ENCODE measurements at regions not wholly inside any gene's neighbourhood (a gene's known extent, or its start where the extent isn't known, plus 50 kb on each side); places are given as distances from the start of the nearest gene placed in this dataset.
A peak's percentile ranks its signal among the peaks of the same experiment; 100 is the strongest.

DNA sequence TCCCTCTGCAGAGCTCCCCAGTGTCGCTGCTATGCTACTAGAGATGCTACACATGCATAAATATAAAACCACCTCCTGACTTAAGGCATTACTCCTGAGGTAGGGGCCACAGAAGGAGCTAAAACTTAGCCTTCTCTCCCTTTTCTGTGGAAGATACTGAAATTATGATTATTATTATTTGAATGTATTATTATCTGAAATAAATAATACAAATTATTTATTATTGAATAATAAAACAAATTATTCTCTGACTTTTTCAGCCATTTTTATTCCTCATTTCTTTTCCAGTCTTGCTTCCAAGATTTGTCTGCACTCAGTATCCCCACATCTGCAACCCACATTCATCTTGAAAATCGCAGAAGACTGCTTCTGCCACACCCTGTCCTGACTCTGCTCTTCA, 414.9 kb upstream of the ACO1 start:
- no peak for ATAC-seq
- H3K27ac Mint-ChIP-seq: no peak overlapping the region

DNA sequence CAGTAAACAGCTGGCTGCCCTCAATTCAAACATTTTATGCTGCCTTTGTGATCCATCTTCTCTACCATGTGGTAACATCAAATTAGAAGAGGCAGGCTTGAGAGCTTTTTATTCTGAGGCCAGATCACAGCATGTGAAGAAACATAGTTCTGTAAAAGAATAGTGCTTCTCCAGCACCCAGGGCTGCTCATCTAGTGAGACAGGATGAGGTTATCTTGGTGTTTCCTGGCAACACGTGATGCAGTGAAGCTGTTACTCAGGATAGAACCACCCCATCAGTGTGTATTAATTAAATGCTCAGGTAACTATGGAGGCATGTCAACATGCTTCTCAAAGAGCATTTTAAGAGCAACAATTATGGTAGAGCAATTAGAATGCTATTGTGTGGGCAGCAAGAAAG, 400.5 kb upstream of the ACO1 start:
- DNase-seq (ENCODE audit: low spot score) (no peak), ATAC-seq (no peak)
- Mint-ChIP-seq H3K36me3 (peaks cover 9% of the 10 kb centered on the region), H3K27me3 (no peaks in the 10 kb centered on the region), H3K4me3 (no peak overlapping the region), H3K27ac (no peak overlapping the region), H3K4me1 (ENCODE audit: low read depth in 2 of 2) (no peaks in the 10 kb centered on the region), H3K9me3 (peaks cover 23% of the 10 kb centered on the region)

More for the DNA sequence above, 414.9 kb upstream of the ACO1 start:
- Mint-ChIP-seq H3K36me3 (no peaks in the 10 kb centered on the region), H3K9me3 (peaks cover 19% of the 10 kb centered on the region), H3K27me3 (no peaks in the 10 kb centered on the region), H3K4me3 (no peak overlapping the region), H3K4me1 (ENCODE audit: low read depth in 2 of 2) (no peaks in the 10 kb centered on the region)
- no peak for DNase-seq (ENCODE audit: low spot score)

DNA sequence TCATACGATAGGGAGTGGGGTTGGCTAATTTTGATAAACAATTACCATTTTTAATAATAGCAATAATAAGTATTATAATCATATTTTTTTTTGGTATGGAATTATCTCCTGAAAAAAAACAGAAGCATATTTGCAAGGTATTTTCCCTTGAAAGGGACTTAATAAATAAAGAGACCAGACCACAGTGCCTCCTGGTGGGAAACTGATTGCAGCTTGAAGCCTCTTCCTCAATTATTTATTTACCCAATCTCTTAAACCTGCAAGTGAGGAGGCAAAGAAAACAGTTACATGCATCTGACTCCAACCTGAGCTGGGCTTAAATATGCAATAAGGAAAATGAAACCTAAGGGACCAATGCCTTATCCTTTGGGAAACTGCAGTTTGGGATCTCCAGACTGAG, 388.1 kb upstream of the ACO1 start:
- H3K4me1 Mint-ChIP-seq (ENCODE audit: low read depth in 2 of 2): no peaks in the 10 kb centered on the region
- ATAC-seq: no peak

DNA sequence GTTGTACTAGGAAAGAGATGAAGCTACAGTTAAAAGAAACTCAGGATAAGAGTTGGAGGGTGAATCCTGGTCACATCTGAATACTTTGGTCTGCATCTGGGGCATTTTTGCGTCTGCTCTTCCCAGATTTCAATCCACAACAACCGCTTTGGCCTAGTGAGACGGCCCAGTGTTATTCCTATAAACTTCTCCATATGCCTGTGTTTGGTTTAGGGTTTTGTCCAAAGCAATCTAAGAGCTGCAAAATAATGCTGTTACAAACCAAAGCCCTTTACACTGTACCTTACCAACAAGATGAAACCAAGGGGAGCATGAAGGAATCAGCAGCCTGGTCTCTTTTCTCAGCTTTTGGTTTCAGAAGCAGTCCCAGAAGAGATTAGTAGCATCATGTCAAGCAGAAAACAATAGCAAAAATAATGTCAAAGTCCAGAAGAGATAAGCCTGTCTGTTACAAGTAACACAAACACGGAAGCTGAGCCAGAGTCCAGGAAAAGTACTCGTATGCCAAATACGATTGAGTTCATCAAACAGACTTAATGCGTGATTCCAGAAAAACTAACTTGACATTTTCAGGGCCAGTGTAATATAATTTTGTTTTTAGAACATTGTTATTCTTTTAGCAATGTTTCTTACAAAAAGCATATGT, 379.9 kb upstream of the ACO1 start:
- Mint-ChIP-seq H3K36me3 (no peaks in the 10 kb centered on the region), H3K4me3 (no peak overlapping the region), H3K4me1 (ENCODE audit: low read depth in 2 of 2) (no peaks in the 10 kb centered on the region), H3K27ac (no peak overlapping the region), H3K9me3 (peaks cover 14% of the 10 kb centered on the region), H3K27me3 (no peaks in the 10 kb centered on the region)
- no peak for ATAC-seq
- DNase-seq (ENCODE audit: low spot score): no peak

More for the DNA sequence above, 388.1 kb upstream of the ACO1 start:
- Mint-ChIP-seq H3K9me3 (peaks cover 28% of the 10 kb centered on the region), H3K36me3 (no peaks in the 10 kb centered on the region), H3K4me3 (no peak overlapping the region), H3K27me3 (no peaks in the 10 kb centered on the region), H3K27ac (no peak overlapping the region)
- no peak for DNase-seq (ENCODE audit: low spot score)

DNA sequence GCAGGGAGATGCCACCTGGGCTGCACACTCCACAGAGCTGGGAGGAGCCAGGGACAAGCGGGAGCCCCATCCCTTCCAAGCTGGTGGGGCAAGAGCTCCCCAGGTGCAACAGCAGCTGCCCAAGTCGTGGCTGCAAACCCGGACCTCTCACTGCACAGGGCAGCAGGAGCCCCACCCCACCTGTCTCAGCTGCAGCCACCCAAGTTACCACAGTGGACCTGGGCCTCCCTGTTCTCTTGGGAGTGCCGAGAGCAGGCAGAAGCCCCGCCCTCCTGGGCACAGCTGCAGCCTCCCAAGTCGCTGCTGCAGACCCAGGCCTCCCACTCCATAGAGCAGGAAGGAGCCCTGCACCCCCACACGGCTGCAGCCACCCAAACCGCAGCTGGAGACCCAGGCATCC, 374.1 kb upstream of the ACO1 start:
- no peaks in the 10 kb centered on the region for H3K4me1 Mint-ChIP-seq (ENCODE audit: low read depth in 2 of 2)
- ATAC-seq (peak; percentile 6 to 33), DNase-seq (ENCODE audit: low spot score) (no peak)
- no peak overlapping the region for H3K27ac Mint-ChIP-seq
- H3K9me3 Mint-ChIP-seq: peaks cover 9% of the 10 kb centered on the region
- no peaks in the 10 kb centered on the region for H3K36me3 Mint-ChIP-seq
- H3K27me3 Mint-ChIP-seq: no peaks in the 10 kb centered on the region
- no peak overlapping the region for H3K4me3 Mint-ChIP-seq

DNA sequence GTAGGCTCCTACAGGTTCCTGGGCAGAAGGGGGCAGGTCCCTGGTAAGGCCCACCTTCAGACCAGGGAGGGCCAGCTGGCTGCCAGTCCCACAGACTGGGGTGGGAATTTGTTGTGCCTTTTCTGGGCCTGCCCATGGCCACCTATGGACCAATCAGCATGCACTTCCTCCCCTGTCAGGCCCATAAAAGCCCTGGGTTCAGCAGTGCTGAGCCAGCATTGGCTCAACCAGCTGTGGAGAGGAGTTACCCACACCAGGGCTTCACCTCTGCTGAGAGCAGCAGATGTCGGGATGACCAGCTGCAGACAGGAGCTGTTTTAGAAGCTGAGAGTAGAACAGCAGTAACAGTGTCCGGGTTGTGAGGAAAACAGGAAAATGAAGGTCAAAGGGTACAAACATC, 373.4 kb upstream of the ACO1 start:
- H3K9me3 Mint-ChIP-seq: peaks cover 13% of the 10 kb centered on the region
- DNase-seq (ENCODE audit: low spot score): no peak
- no peaks in the 10 kb centered on the region for H3K4me1 Mint-ChIP-seq (ENCODE audit: low read depth in 2 of 2)
- no peak for ATAC-seq
- no peaks in the 10 kb centered on the region for H3K27me3 Mint-ChIP-seq
- H3K4me3 Mint-ChIP-seq: no peak overlapping the region
- no peak overlapping the region for H3K27ac Mint-ChIP-seq
- no peaks in the 10 kb centered on the region for H3K36me3 Mint-ChIP-seq

DNA sequence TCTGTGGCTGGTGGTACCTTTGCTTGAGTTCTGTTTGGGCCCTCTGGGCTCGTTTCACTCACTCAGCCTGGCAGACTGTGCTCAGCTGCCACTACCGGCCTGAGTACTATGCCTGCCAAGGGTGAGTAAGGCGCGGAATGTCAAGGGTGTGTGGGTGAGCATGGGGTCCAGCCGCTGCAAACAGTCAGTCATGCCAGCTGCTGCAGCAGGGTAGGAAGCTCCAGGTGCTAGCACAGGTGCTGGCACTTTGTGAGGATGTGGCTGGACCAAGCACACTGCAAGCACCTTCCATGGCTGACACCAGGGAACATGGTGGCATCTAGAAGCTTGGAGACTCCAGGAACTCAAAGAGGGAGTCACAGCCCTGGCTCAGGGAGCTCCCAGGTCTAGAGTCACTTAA, 368.6 kb upstream of the ACO1 start:
- H3K27ac Mint-ChIP-seq: no peak overlapping the region

DNA sequence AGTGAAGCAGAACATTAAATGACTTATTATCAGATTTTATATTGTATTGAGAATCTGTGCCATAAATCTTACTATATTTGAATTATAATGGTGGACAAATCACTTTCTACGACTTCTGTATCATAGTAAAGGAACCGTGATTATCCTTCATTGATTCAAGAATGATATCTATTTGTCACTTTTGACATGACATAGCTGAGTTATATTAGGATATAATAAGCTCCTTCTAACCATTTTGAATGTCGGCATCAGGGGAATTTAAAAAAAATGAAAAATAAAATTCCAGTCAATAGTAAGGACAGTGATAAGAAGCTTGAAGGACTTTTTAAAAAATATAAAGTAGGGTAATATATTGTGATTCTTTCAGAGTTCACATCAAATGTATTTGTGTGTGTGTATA, 338.9 kb upstream of the ACO1 start:
- no peak for ATAC-seq
- H3K4me3 Mint-ChIP-seq: no peak overlapping the region

More for the DNA sequence above, 368.6 kb upstream of the ACO1 start:
- no peak for ATAC-seq
- H3K4me3 Mint-ChIP-seq: no peak overlapping the region
- no peaks in the 10 kb centered on the region for H3K4me1 Mint-ChIP-seq (ENCODE audit: low read depth in 2 of 2)
- no peak for DNase-seq (ENCODE audit: low spot score)
- peaks cover 5% of the 10 kb centered on the region for H3K36me3 Mint-ChIP-seq
- H3K27me3 Mint-ChIP-seq: no peaks in the 10 kb centered on the region
- peaks cover 11% of the 10 kb centered on the region for H3K9me3 Mint-ChIP-seq

DNA sequence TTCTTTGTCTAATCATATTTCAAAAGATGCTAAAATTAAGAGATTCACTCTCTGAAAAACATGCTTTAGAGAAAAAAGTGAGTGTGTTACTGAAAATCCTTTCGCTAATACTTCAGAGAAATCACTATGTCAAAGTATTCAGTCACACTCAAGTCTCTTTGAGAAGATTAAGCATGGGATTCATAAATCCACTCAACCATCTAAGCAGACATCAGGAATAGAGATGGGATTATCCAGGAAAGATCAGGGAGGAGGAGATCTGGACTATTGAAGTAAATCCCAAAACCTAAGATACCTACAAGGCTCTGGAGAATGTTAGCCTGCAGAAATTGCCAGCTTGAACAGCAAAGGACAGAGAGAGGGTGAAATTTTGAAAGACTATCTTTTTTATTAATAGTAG, 317.2 kb upstream of the ACO1 start:
- Mint-ChIP-seq H3K27me3 (no peaks in the 10 kb centered on the region), H3K4me1 (ENCODE audit: low read depth in 2 of 2) (no peaks in the 10 kb centered on the region), H3K36me3 (no peaks in the 10 kb centered on the region), H3K27ac (no peak overlapping the region), H3K4me3 (no peak overlapping the region), H3K9me3 (peaks cover 13% of the 10 kb centered on the region)
- ATAC-seq (no peak), DNase-seq (ENCODE audit: low spot score) (no peak)

More for the DNA sequence above, 338.9 kb upstream of the ACO1 start:
- H3K9me3 Mint-ChIP-seq: peaks cover 15% of the 10 kb centered on the region
- no peak overlapping the region for H3K27ac Mint-ChIP-seq
- H3K4me1 Mint-ChIP-seq (ENCODE audit: low read depth in 2 of 2): no peaks in the 10 kb centered on the region
- DNase-seq (ENCODE audit: low spot score): no peak
- H3K36me3 Mint-ChIP-seq: no peaks in the 10 kb centered on the region
- H3K27me3 Mint-ChIP-seq: no peaks in the 10 kb centered on the region

DNA sequence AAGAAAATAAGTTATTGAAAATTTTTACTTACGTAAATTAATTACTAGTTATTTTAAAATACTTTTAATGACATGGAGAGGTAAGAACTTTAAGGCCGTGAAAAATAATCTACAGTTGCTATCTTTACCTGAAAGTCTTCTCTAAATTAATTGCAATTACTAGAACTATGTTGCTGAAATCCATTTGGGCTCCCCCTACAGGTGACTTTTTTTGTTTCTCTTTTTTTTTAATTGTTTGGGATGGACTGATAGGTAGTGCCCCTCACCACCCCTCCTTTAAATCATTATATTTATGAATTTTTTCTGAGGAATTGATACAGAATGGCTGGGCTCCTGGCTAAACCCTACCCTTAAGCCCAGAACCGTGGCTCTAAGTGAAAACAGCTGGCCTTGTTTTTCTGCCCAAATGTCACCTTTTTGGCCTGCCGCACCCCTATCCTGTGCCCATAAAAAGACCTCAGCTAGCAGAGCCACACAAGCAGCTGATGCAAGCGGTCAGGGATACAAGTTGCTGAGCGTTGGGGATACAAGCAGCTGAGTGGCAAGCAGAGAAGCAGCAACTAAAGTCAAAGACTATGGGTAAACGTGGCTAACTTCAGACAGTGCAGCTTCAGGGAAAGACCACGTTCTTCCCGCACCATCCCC, 315.2 kb upstream of the ACO1 start:
- DNase-seq (ENCODE audit: low spot score) (no peak), ATAC-seq (no peak)
- no peak overlapping the region for H3K27ac Mint-ChIP-seq
- H3K36me3 Mint-ChIP-seq: no peaks in the 10 kb centered on the region
- no peaks in the 10 kb centered on the region for H3K4me1 Mint-ChIP-seq (ENCODE audit: low read depth in 2 of 2)
- H3K4me3 Mint-ChIP-seq: no peak overlapping the region
- no peaks in the 10 kb centered on the region for H3K27me3 Mint-ChIP-seq
- H3K9me3 Mint-ChIP-seq: peaks cover 6% of the 10 kb centered on the region

DNA sequence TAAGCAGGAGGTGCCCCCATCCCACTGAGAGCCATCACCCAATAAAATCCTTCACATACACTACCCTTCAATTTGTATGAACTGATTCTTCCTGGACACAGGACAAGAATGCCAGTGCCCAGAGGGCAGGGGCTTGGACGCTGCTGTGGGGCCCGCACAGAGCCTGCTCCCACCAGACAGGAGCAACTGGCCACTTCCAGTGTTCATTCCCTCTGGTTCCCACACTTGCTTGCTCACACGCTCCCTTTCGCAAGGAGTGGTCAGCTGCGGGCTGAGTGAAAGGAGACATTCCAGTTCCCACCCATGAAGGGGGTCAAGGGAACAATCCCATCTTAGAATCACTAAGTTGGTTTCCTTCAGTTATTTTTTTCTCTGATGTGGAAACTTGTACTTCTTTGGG, 314.5 kb upstream of the ACO1 start:
- Mint-ChIP-seq H3K27me3 (no peaks in the 10 kb centered on the region), H3K4me3 (no peak overlapping the region), H3K27ac (no peak overlapping the region), H3K36me3 (no peaks in the 10 kb centered on the region), H3K9me3 (peaks cover 9% of the 10 kb centered on the region), H3K4me1 (ENCODE audit: low read depth in 2 of 2) (no peaks in the 10 kb centered on the region)
- ATAC-seq: no peak
- no peak for DNase-seq (ENCODE audit: low spot score)

DNA sequence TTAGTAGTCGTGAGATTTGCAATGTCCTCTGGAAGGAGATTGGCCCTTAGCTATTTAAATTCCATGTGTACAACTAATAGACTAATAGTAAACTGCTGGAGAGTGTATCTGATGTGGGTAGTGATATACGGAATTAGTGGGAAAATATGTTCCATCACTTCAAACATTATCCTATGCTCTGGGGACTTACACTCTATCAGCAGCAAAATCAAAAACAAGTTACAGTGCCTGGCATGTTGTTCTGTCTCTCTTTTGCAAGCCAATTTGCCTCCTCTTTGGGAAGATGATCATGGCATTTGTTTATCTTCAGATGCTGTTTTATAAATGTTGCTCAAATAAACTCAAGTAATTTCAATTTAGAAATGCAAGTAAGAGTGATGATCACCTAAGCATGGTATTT, 311.9 kb upstream of the ACO1 start:
- peaks cover 6% of the 10 kb centered on the region for H3K9me3 Mint-ChIP-seq
- no peak overlapping the region for H3K4me3 Mint-ChIP-seq
- ATAC-seq: no peak
- H3K36me3 Mint-ChIP-seq: no peaks in the 10 kb centered on the region
- no peak for DNase-seq (ENCODE audit: low spot score)
- H3K4me1 Mint-ChIP-seq (ENCODE audit: low read depth in 2 of 2): no peaks in the 10 kb centered on the region
- H3K27me3 Mint-ChIP-seq: no peaks in the 10 kb centered on the region
- no peak overlapping the region for H3K27ac Mint-ChIP-seq

DNA sequence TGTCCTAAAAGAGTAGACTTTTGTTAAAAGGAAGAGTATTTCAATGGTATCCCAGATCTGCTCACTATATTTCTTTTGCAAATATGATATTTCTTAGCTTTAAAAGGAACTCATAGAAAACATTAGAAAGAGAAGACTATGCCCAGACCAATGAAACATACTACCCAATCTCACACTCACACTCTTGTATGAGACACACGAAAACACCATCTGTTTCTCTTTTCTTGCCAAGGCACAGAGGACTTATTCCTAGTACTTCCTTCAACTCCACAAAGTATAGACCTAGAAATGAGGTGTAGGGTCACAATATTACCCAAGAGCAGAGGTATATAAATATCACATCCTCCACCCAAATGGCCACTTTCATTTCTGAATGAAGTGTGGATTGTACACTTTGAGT, 292.4 kb upstream of the ACO1 start:
- Mint-ChIP-seq H3K4me1 (ENCODE audit: low read depth in 2 of 2) (no peaks in the 10 kb centered on the region), H3K36me3 (peaks cover 4% of the 10 kb centered on the region), H3K9me3 (peaks cover 11% of the 10 kb centered on the region), H3K4me3 (no peak overlapping the region), H3K27ac (no peak overlapping the region), H3K27me3 (no peaks in the 10 kb centered on the region)
- no peak for ATAC-seq
- DNase-seq (ENCODE audit: low spot score): no peak

DNA sequence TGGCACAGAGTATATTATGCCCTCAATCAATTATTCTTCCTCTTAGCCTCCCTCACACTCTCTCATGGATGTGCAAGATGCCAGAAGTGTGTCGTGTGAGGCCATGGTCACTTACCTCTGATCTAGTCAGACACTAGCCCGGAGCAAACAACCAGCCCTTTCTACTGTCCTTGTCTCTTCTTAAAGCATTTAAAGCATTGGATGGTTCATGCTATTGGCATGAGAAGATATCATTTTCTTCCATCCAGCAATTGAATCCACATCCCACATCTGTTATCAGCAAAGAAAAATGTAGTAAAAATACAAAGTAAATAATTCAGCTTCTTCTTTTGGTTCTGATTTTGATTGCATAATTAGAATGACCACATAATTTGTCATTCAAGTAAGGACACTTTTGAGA, 267.2 kb upstream of the ACO1 start:
- no peak overlapping the region for H3K27ac Mint-ChIP-seq
- no peaks in the 10 kb centered on the region for H3K36me3 Mint-ChIP-seq
- no peak overlapping the region for H3K4me3 Mint-ChIP-seq
- DNase-seq (ENCODE audit: low spot score) (no peak), ATAC-seq (no peak)
- no peaks in the 10 kb centered on the region for H3K9me3 Mint-ChIP-seq
- no peaks in the 10 kb centered on the region for H3K27me3 Mint-ChIP-seq
- no peaks in the 10 kb centered on the region for H3K4me1 Mint-ChIP-seq (ENCODE audit: low read depth in 2 of 2)

DNA sequence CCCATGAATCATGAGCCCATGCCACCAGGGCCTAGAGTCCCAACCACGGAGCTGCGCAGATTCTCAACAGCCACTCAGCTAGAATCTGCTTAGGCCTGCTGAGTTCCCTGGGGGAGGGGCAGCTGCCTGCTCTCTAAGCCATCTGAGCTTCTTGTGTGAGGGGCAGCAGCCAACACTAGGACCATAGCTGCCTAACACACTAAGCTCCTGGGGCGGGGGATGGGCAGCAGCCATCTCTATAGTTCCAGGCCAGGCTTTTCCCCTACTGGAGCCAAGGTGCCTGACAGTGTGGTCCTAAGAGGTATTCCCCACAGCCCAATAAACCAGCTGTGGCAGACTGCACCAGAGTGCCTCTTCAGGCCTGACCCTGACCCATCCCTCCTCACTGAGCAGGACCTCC, 255.9 kb upstream of the ACO1 start:
- Mint-ChIP-seq H3K27me3 (no peaks in the 10 kb centered on the region), H3K9me3 (peaks cover 7% of the 10 kb centered on the region), H3K27ac (no peak overlapping the region), H3K36me3 (no peaks in the 10 kb centered on the region), H3K4me3 (no peak overlapping the region), H3K4me1 (ENCODE audit: low read depth in 2 of 2) (no peaks in the 10 kb centered on the region)
- DNase-seq (ENCODE audit: low spot score) (no peak), ATAC-seq (no peak)

Data from natural killer cell treated with Interleukin-12 subunit alpha and Interleukin-12 subunit beta and Interleukin-15 and Interleukin-18, amount 100 ng/mL, for 72 hours (primary cell).